Loucy (cell line): ENCODE measurements at regions not wholly inside any gene's neighbourhood (a gene's known extent, or its start where the extent isn't known, plus 50 kb on each side); places are given as distances from the start of the nearest gene placed in this dataset.

Experiments
- H2AFZ ChIP-seq: fragments of 200-600 bp; sonication (generic); 2 replicates; pipeline ENCODE4 v1.6.0; 2016; ENCODE audit warnings: antibody characterized with exemption, mild to moderate bottlenecking, low read length, moderate library complexity
- H3F3A ChIP-seq: fragments of 200-600 bp; 2 replicates; pipeline ENCODE4 v1.6.0; 2016; ENCODE audit warnings: antibody characterized with exemption, low read depth, mild to moderate bottlenecking
- H3K27me3 ChIP-seq: fragments of 200-600 bp; sonication (generic); 2 replicates; pipeline ENCODE4 v1.6.1; 2014; ENCODE audit warnings: low read length, mild to moderate bottlenecking; ENCODE audit not compliant: insufficient read depth, poor library complexity, severe bottlenecking
- H3K36me3 ChIP-seq: fragments of 200-600 bp; sonication (generic); 2 replicates; pipeline ENCODE4 v1.6.1; 2016; ENCODE audit warnings: low read length; ENCODE audit not compliant: insufficient read depth
- H3K4me1 ChIP-seq: fragments of 200-600 bp; sonication (generic); 2 replicates; pipeline ENCODE4 v1.5.1; 2014; ENCODE audit warnings: low read length, mild to moderate bottlenecking; ENCODE audit not compliant: insufficient read depth, poor library complexity, severe bottlenecking
- H3K4me2 ChIP-seq: fragments of 200-600 bp; sonication (generic); 2 replicates; pipeline ENCODE4 v1.6.0; 2014; ENCODE audit warnings: antibody characterized with exemption, low read length, low read depth, mild to moderate bottlenecking; ENCODE audit not compliant: poor library complexity, severe bottlenecking
- H3K4me3 ChIP-seq: fragments of 200-600 bp; sonication (generic); 2 replicates; pipeline ENCODE4 v1.5.1; 2014; ENCODE audit warnings: low read length, mild to moderate bottlenecking, mixed read lengths; ENCODE audit not compliant: poor library complexity, severe bottlenecking
- H3K79me2 ChIP-seq: fragments of 200-600 bp; sonication (generic); 2 replicates; pipeline ENCODE4 v1.6.1; 2014; ENCODE audit warnings: low read length; ENCODE audit not compliant: insufficient read depth
- H3K9ac ChIP-seq: fragments of 200-600 bp; sonication (generic); 2 replicates; pipeline ENCODE4 v1.6.0; 2014; ENCODE audit warnings: mild to moderate bottlenecking, low read depth, low read length, moderate library complexity; ENCODE audit not compliant: poor library complexity, severe bottlenecking
- H3K9me2 ChIP-seq: fragments of 200-600 bp; sonication (generic); replicated peaks from 2 replicates; pipeline ENCODE4 v1.6.1; 2016; ENCODE audit warnings: low read depth, low read length, mixed read lengths
- H3K9me3 ChIP-seq: fragments of 200-600 bp; sonication (generic); 2 replicates; pipeline ENCODE4 v1.6.1; 2014; ENCODE audit warnings: mild to moderate bottlenecking, antibody characterized with exemption, low read length, low read depth; ENCODE audit not compliant: insufficient read depth
- H4K20me1 ChIP-seq: fragments of 200-600 bp; sonication (generic); 2 replicates; pipeline ENCODE4 v1.6.0; 2014; ENCODE audit warnings: antibody characterized with exemption, low read length, mild to moderate bottlenecking; ENCODE audit not compliant: insufficient read depth, poor library complexity, severe bottlenecking
- CTCF ChIP-seq: fragments of 200-600 bp; sonication (generic); conservative IDR thresholded peaks from 2 replicates; pipeline ENCODE4 v1.5.1; 2014; ENCODE audit warnings: mild to moderate bottlenecking, antibody characterized with exemption, low read length
- EZH2phosphoT487 ChIP-seq: fragments of 200-600 bp; IDR thresholded peaks from 2 replicates; pipeline ENCODE4 v1.6.1; 2018; ENCODE audit warnings: antibody characterized with exemption, mild to moderate bottlenecking, moderate library complexity, borderline replicate concordance

- Histone ChIP-seq H3K9ac (no peak overlapping the region), H3K27me3 (no peaks in the 10 kb centered on the region), H3F3A (no peaks in the 10 kb centered on the region), H3K9me2 (no peaks in the 10 kb centered on the region), H3K4me3 (no peak overlapping the region), H3K4me1 (peaks cover 2% of the 10 kb centered on the region), H3K36me3 (no peaks in the 10 kb centered on the region), H4K20me1 (no peaks in the 10 kb centered on the region), H2AFZ (no peak overlapping the region), H3K9me3 (no peaks in the 10 kb centered on the region), H3K79me2 (no peaks in the 10 kb centered on the region; the same call in 1 of the 2 replicates), H3K4me2 (no peak overlapping the region)
- no peak for TF ChIP-seq CTCF
- TF ChIP-seq EZH2phosphoT487: no peak
These were observed 281.3 kb upstream of the TNRC6C start for GRCh38 chr17:77677211-77677610.

GRCh38 chr17:77677630-77678029, 280.9 kb upstream of the TNRC6C start:
- Histone ChIP-seq H3K36me3 (no peaks in the 10 kb centered on the region), H3F3A (no peaks in the 10 kb centered on the region), H2AFZ (no peak overlapping the region), H3K9me3 (no peaks in the 10 kb centered on the region), H3K4me3 (no peak overlapping the region), H3K9ac (no peak overlapping the region), H3K4me2 (no peak overlapping the region), H4K20me1 (no peaks in the 10 kb centered on the region), H3K79me2 (no peaks in the 10 kb centered on the region), H3K9me2 (no peaks in the 10 kb centered on the region), H3K4me1 (no peaks in the 10 kb centered on the region), H3K27me3 (no peaks in the 10 kb centered on the region)
- TF ChIP-seq CTCF (no peak), EZH2phosphoT487 (no peak)

- H3K9ac ChIP-seq: no peak overlapping the region
- H3K79me2 ChIP-seq: no peaks in the 10 kb centered on the region
- H3K4me1 ChIP-seq: no peaks in the 10 kb centered on the region
- no peaks in the 10 kb centered on the region for H3K9me3 ChIP-seq
- H3K9me2 ChIP-seq: no peaks in the 10 kb centered on the region
- no peak for TF ChIP-seq CTCF
- TF ChIP-seq EZH2phosphoT487: no peak
- no peak overlapping the region for H3K4me3 ChIP-seq
- H3K36me3 ChIP-seq: no peaks in the 10 kb centered on the region
- H2AFZ ChIP-seq: no peak overlapping the region
- no peak overlapping the region for H3K4me2 ChIP-seq
- no peaks in the 10 kb centered on the region for H4K20me1 ChIP-seq
- no peaks in the 10 kb centered on the region for H3F3A ChIP-seq
- H3K27me3 ChIP-seq: no peaks in the 10 kb centered on the region
These were observed 278.9 kb upstream of the TNRC6C start for GRCh38 chr17:77679589-77679988.
